ENCODE measurements at regions not wholly inside any gene's neighbourhood (a gene's known extent, or its start where the extent isn't known, plus 50 kb on each side); places are given as distances from the start of the nearest gene placed in this dataset.

GRCh38 chr2:220531216-220531615, 903.8 kb downstream of the SLC4A3 start:
- Histone ChIP-seq H3K36me3 (ENCODE audit: insufficient read depth, low read length) (no peaks in the 10 kb centered on the region), H3K4me3 (ENCODE audit: low read length, poor library complexity, severe bottlenecking) (no peak overlapping the region), H3K79me2 (ENCODE audit: insufficient read depth, low read length) (no peaks in the 10 kb centered on the region), H3K9me2 (replicated peaks; ENCODE audit: low read depth, low read length) (no peaks in the 10 kb centered on the region), H4K20me1 (ENCODE audit: insufficient read depth, low read length, poor library complexity, severe bottlenecking) (no peaks in the 10 kb centered on the region), H3K9ac (ENCODE audit: low read depth, low read length, poor library complexity, severe bottlenecking) (no peak overlapping the region), H3K4me1 (ENCODE audit: insufficient read depth, low read length, poor library complexity, severe bottlenecking) (no peaks in the 10 kb centered on the region), H3K27me3 (ENCODE audit: insufficient read depth, low read length, poor library complexity, severe bottlenecking) (no peaks in the 10 kb centered on the region), H2AFZ (ENCODE audit: low read length) (no peak overlapping the region), H3K4me2 (ENCODE audit: low read depth, low read length, poor library complexity, severe bottlenecking) (no peak overlapping the region), H3F3A (ENCODE audit: low read depth) (no peaks in the 10 kb centered on the region), H3K9me3 (ENCODE audit: insufficient read depth, low read depth, low read length) (no peaks in the 10 kb centered on the region)
- no peak for TF ChIP-seq EZH2phosphoT487 (IDR thresholded peaks at IDR 0.05; ENCODE audit: borderline replicate concordance)
- TF ChIP-seq CTCF (conservative IDR thresholded peaks at IDR 0.05; ENCODE audit: low read length): no peak

DNA sequence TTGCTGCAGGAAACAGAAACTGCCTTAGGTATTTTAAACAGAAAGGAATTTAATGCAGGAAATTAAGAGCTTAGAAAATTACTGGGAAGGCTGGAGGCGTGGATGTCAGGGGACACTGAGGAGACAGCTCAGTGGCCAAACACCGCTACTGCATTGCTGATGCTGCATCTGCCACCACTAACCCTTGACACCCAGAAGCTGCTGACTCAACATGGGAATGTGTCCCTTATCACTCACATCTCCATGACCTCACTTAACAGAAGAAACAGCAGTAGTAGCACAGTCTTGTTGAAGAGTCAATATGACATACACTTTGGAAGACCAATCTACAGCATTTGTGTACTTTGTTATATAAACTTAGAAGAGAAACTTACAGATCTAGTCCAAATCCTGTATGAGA, 906.1 kb downstream of the SLC4A3 start:
- Histone ChIP-seq H3K4me3 (ENCODE audit: low read length, poor library complexity, severe bottlenecking) (no peak overlapping the region), H3K79me2 (ENCODE audit: insufficient read depth, low read length) (no peaks in the 10 kb centered on the region), H3K9me2 (replicated peaks; ENCODE audit: low read depth, low read length) (no peaks in the 10 kb centered on the region), H3K9me3 (ENCODE audit: insufficient read depth, low read depth, low read length) (no peaks in the 10 kb centered on the region), H4K20me1 (ENCODE audit: insufficient read depth, low read length, poor library complexity, severe bottlenecking) (no peaks in the 10 kb centered on the region), H3K4me1 (ENCODE audit: insufficient read depth, low read length, poor library complexity, severe bottlenecking) (no peaks in the 10 kb centered on the region), H3K36me3 (ENCODE audit: insufficient read depth, low read length) (no peaks in the 10 kb centered on the region), H2AFZ (ENCODE audit: low read length) (no peak overlapping the region), H3K4me2 (ENCODE audit: low read depth, low read length, poor library complexity, severe bottlenecking) (no peak overlapping the region), H3K9ac (ENCODE audit: low read depth, low read length, poor library complexity, severe bottlenecking) (no peak overlapping the region), H3F3A (ENCODE audit: low read depth) (no peaks in the 10 kb centered on the region), H3K27me3 (ENCODE audit: insufficient read depth, low read length, poor library complexity, severe bottlenecking) (no peaks in the 10 kb centered on the region)
- TF ChIP-seq EZH2phosphoT487 (IDR thresholded peaks at IDR 0.05; ENCODE audit: borderline replicate concordance): no peak

- H3K27me3 ChIP-seq (ENCODE audit: insufficient read depth, low read length, poor library complexity, severe bottlenecking): no peaks in the 10 kb centered on the region
- no peaks in the 10 kb centered on the region for H4K20me1 ChIP-seq (ENCODE audit: insufficient read depth, low read length, poor library complexity, severe bottlenecking)
- H3K9me3 ChIP-seq (ENCODE audit: insufficient read depth, low read depth, low read length): no peaks in the 10 kb centered on the region
- H3K9me2 ChIP-seq (replicated peaks; ENCODE audit: low read depth, low read length): no peaks in the 10 kb centered on the region
- H3K36me3 ChIP-seq (ENCODE audit: insufficient read depth, low read length): no peaks in the 10 kb centered on the region
- no peaks in the 10 kb centered on the region for H3K4me1 ChIP-seq (ENCODE audit: insufficient read depth, low read length, poor library complexity, severe bottlenecking)
- no peak overlapping the region for H3K4me3 ChIP-seq (ENCODE audit: low read length, poor library complexity, severe bottlenecking)
- H3F3A ChIP-seq (ENCODE audit: low read depth): no peaks in the 10 kb centered on the region
- H3K4me2 ChIP-seq (ENCODE audit: low read depth, low read length, poor library complexity, severe bottlenecking): no peak overlapping the region
- no peak overlapping the region for H3K9ac ChIP-seq (ENCODE audit: low read depth, low read length, poor library complexity, severe bottlenecking)
- no peaks in the 10 kb centered on the region for H3K79me2 ChIP-seq (ENCODE audit: insufficient read depth, low read length)
- H2AFZ ChIP-seq (ENCODE audit: low read length): no peak overlapping the region
- no peak for TF ChIP-seq CTCF (conservative IDR thresholded peaks at IDR 0.05; ENCODE audit: low read length)
- TF ChIP-seq EZH2phosphoT487 (IDR thresholded peaks at IDR 0.05; ENCODE audit: borderline replicate concordance): no peak
Observed at GRCh38 chr2:220539481-220539880, 912.1 kb downstream of the SLC4A3 start.

DNA sequence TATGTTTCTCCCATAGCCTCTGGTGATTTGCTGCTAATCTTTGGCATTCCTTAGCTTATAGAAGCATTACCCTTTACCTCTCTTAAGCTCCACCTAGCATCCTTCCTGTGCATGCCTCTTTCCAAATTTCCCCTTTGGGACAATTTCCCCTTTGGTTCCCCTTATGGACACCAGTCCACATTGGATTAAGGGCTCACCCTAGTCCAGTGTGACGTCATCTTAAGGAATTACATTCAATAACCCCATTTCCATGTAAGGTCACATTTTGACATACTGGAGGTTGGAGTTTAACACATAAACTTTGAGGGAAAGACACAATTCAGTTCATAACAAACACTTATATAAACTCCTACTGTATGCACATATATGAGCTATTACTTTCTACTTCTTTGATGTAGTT, 916.6 kb downstream of the SLC4A3 start:
- H3K27me3 ChIP-seq (ENCODE audit: insufficient read depth, low read length, poor library complexity, severe bottlenecking): no peaks in the 10 kb centered on the region
- no peaks in the 10 kb centered on the region for H3K79me2 ChIP-seq (ENCODE audit: insufficient read depth, low read length)
- no peak for TF ChIP-seq CTCF (conservative IDR thresholded peaks at IDR 0.05; ENCODE audit: low read length)
- TF ChIP-seq EZH2phosphoT487 (IDR thresholded peaks at IDR 0.05; ENCODE audit: borderline replicate concordance): no peak
- no peaks in the 10 kb centered on the region for H3K9me2 ChIP-seq (replicated peaks; ENCODE audit: low read depth, low read length)
- no peak overlapping the region for H3K4me2 ChIP-seq (ENCODE audit: low read depth, low read length, poor library complexity, severe bottlenecking)
- no peaks in the 10 kb centered on the region for H3K4me1 ChIP-seq (ENCODE audit: insufficient read depth, low read length, poor library complexity, severe bottlenecking)
- no peak overlapping the region for H2AFZ ChIP-seq (ENCODE audit: low read length)
- no peak overlapping the region for H3K4me3 ChIP-seq (ENCODE audit: low read length, poor library complexity, severe bottlenecking)
- H3K9me3 ChIP-seq (ENCODE audit: insufficient read depth, low read depth, low read length): no peaks in the 10 kb centered on the region
- H3K9ac ChIP-seq (ENCODE audit: low read depth, low read length, poor library complexity, severe bottlenecking): no peak overlapping the region
- H3K36me3 ChIP-seq (ENCODE audit: insufficient read depth, low read length): no peaks in the 10 kb centered on the region
- H3F3A ChIP-seq (ENCODE audit: low read depth): no peaks in the 10 kb centered on the region
- no peaks in the 10 kb centered on the region for H4K20me1 ChIP-seq (ENCODE audit: insufficient read depth, low read length, poor library complexity, severe bottlenecking)

Measured in Loucy (cell line).